H1 (cell line): ENCODE measurements at regions not wholly inside any gene's neighbourhood (a gene's known extent, or its start where the extent isn't known, plus 50 kb on each side); places are given as distances from the start of the nearest gene placed in this dataset.

Source experiments
- CTCF ChIA-PET: fragments of 300-600 bp; sonication (Branson Sonifier 250); formaldehyde crosslinking; loops from one replicate; lab custom pipeline; 2021; ENCODE audit not compliant: partially characterized antibody; lab: Charles Lee
- POLR2A ChIA-PET: fragments of 300-600 bp; sonication (Branson Sonifier 250); formaldehyde crosslinking; loops from one replicate; lab custom pipeline; 2021; ENCODE audit warnings: inconsistent platforms; ENCODE audit not compliant: partially characterized antibody; lab: Charles Lee
- DNase-seq, 2 experiments: peaks; one replicate each; pipeline versions ENCODE4 v3.0.0 to v3.0.0-alpha.2; 2010 to 2022; ENCODE audit warnings: low spot score in 2 of 2, low read depth in 1 of 2, mixed read lengths in 1 of 2
- FAIRE-seq: peaks from 2 replicates; lab custom pipeline; 2011; peaks lifted over from hg19 to GRCh38; lab: Jason Lieb, UNC
- H2AFZ ChIP-seq: 2 replicates; pipeline ENCODE4 v1.8.1; 2012; ENCODE audit warnings: low read length, inconsistent platforms
- H2AK5ac ChIP-seq: 2 replicates; pipeline ENCODE4 v1.6.1; 2013; ENCODE audit warnings: low read depth, low read length
- H2BK120ac ChIP-seq: replicated peaks from 2 replicates; pipeline ENCODE3; 2013; ENCODE audit warnings: low read depth, low read length, inconsistent platforms
- H2BK12ac ChIP-seq: 2 replicates; pipeline ENCODE4 v1.6.1; 2013; ENCODE audit warnings: low read depth, low read length
- H2BK15ac ChIP-seq: 2 replicates; pipeline ENCODE4 v1.6.1; 2013; ENCODE audit warnings: low read length
- H2BK20ac ChIP-seq: 2 replicates; pipeline ENCODE4 v1.6.1; 2013; ENCODE audit warnings: low read length
- H2BK5ac ChIP-seq: 2 replicates; pipeline ENCODE4 v1.6.1; 2013; ENCODE audit warnings: low read depth, low read length
- H3K14ac ChIP-seq: 2 replicates; pipeline ENCODE4 v1.6.1; 2013; ENCODE audit warnings: inconsistent platforms; ENCODE audit not compliant: insufficient read length
- H3K18ac ChIP-seq: 2 replicates; pipeline ENCODE4 v1.6.1; 2013; ENCODE audit warnings: low read length; ENCODE audit errors: extremely low read depth
- H3K23ac ChIP-seq: 2 replicates; pipeline ENCODE4 v1.6.1; 2013; ENCODE audit warnings: inconsistent platforms; ENCODE audit not compliant: insufficient read length
- H3K23me2 ChIP-seq: 2 replicates; pipeline ENCODE4 v1.6.1; 2013; ENCODE audit warnings: low read depth, low read length
- H3K27ac ChIP-seq: 2 replicates; pipeline ENCODE4 v1.6.1; 2011; ENCODE audit warnings: low read depth, low read length, inconsistent platforms
- H3K27me3 ChIP-seq, 4 experiments: replicated peaks in 1 of 4; 1 replicate in 1 of 4; 2 replicates in 3 of 4; pipeline versions ENCODE4 v1.6.1 to v1.8.1; 2011 to 2013; ENCODE audit warnings: low read length in 3 of 4, mild to moderate bottlenecking in 3 of 4, inconsistent platforms in 2 of 4, mixed read lengths in 2 of 4, moderate library complexity in 1 of 4; ENCODE audit not compliant: control insufficient read depth in 3 of 4, insufficient read depth in 3 of 4; ENCODE audit errors: extremely low read depth in 1 of 4
- H3K36me3 ChIP-seq, 4 experiments: 2 replicates each; pipeline versions ENCODE4 v1.6.1 to v1.8.1; 2011 to 2013; ENCODE audit warnings: mild to moderate bottlenecking in 4 of 4, low read length in 3 of 4, moderate library complexity in 2 of 4, control low read depth in 1 of 4, inconsistent platforms in 1 of 4; ENCODE audit not compliant: insufficient read depth in 4 of 4, control insufficient read depth in 2 of 4
- H3K4ac ChIP-seq: replicated peaks from 2 replicates; pipeline ENCODE3; 2013; ENCODE audit warnings: low read length, low read depth, mixed read lengths, inconsistent platforms; ENCODE audit not compliant: insufficient read length
- H3K4me1 ChIP-seq, 4 experiments: replicated peaks in 1 of 4; 1 replicate in 1 of 4; 2 replicates in 3 of 4; pipeline versions ENCODE4 v1.6.1 to v1.8.1; 2011 to 2013; ENCODE audit warnings: low read length in 3 of 4, inconsistent platforms in 2 of 4, mixed read lengths in 1 of 4; ENCODE audit not compliant: insufficient read depth in 4 of 4, control insufficient read depth in 3 of 4
- H3K4me2 ChIP-seq, 2 experiments: 2 replicates each; pipeline versions ENCODE4 v1.6.1 to v1.8.1; 2011 to 2013; ENCODE audit warnings: low read depth in 2 of 2, low read length in 2 of 2, control low read depth in 1 of 2, inconsistent platforms in 1 of 2, mild to moderate bottlenecking in 1 of 2; ENCODE audit not compliant: insufficient read depth in 1 of 2
- H3K4me3 ChIP-seq, 4 experiments: fragments of 200-600, 300-600 bp in 1 of 4; sonication (generic), shearing (Covaris generic), sonication (Bioruptor Twin) in 1 of 4; 2 replicates each; pipeline versions ENCODE4 v1.5.1 to v1.8.1; 2011 to 2016; ENCODE audit warnings: low read length in 4 of 4, low read depth in 3 of 4, control low read depth in 2 of 4, inconsistent platforms in 2 of 4, mild to moderate bottlenecking in 2 of 4, mixed read lengths in 1 of 4, moderate library complexity in 1 of 4; ENCODE audit not compliant: insufficient read depth in 2 of 4; ENCODE audit errors: extremely low read depth in 1 of 4
- H3K56ac ChIP-seq: replicated peaks from 2 replicates; pipeline ENCODE3; 2013; ENCODE audit warnings: low read depth, mild to moderate bottlenecking, mixed read lengths, low read length, inconsistent platforms; ENCODE audit not compliant: insufficient read length
- H3K79me1 ChIP-seq: 2 replicates; pipeline ENCODE4 v1.6.1; 2013; ENCODE audit warnings: low read depth, low read length, control low read depth
- H3K79me2 ChIP-seq, 2 experiments: 2 replicates each; pipeline versions ENCODE4 v1.6.1 to v1.8.1; 2012 to 2013; ENCODE audit warnings: low read length in 2 of 2, mild to moderate bottlenecking in 2 of 2, inconsistent platforms in 1 of 2; ENCODE audit not compliant: insufficient read depth in 2 of 2, control insufficient read depth in 1 of 2
- H3K9ac ChIP-seq, 4 experiments: replicated peaks in 1 of 4; 1 replicate in 1 of 4; 2 replicates in 3 of 4; pipeline versions ENCODE4 v1.6.1 to v1.8.1; 2011 to 2013; ENCODE audit warnings: low read depth in 3 of 4, low read length in 3 of 4, control low read depth in 2 of 4, mild to moderate bottlenecking in 2 of 4, moderate library complexity in 2 of 4, inconsistent platforms in 1 of 4; ENCODE audit errors: extremely low read depth in 1 of 4
- H3K9me3 ChIP-seq, 2 experiments: 2 replicates each; pipeline versions ENCODE4 v1.6.1 to v1.8.1; 2012 to 2013; ENCODE audit warnings: mild to moderate bottlenecking in 2 of 2, moderate library complexity in 2 of 2, control low read depth in 1 of 2, inconsistent platforms in 1 of 2, low read depth in 1 of 2, low read length in 1 of 2, mixed read lengths in 1 of 2; ENCODE audit not compliant: insufficient read depth in 2 of 2
- H4K20me1 ChIP-seq, 2 experiments: replicated peaks in 1 of 2; 2 replicates each; pipeline versions ENCODE3 to v1.8.1; 2011 to 2013; ENCODE audit warnings: inconsistent platforms in 2 of 2, low read length in 2 of 2, mild to moderate bottlenecking in 1 of 2; ENCODE audit not compliant: insufficient read depth in 2 of 2, control insufficient read depth in 1 of 2
- H4K5ac ChIP-seq: 2 replicates; pipeline ENCODE4 v1.6.1; 2013; ENCODE audit warnings: low read length, low read depth, mixed read lengths, inconsistent platforms; ENCODE audit not compliant: insufficient read length
- H4K8ac ChIP-seq: 2 replicates; pipeline ENCODE4 v1.8.0; 2013; ENCODE audit warnings: mild to moderate bottlenecking, moderate library complexity, low read length, inconsistent platforms; ENCODE audit not compliant: insufficient read depth; ENCODE audit errors: extremely low read depth
- H4K91ac ChIP-seq: replicated peaks from 2 replicates; pipeline ENCODE3; 2013; ENCODE audit warnings: low read length, mixed read lengths, inconsistent platforms; ENCODE audit not compliant: insufficient read length
- MAFK ChIP-seq: IDR thresholded peaks from 2 replicates; pipeline ENCODE4 v1.6.1; 2012; ENCODE audit warnings: low read depth, mild to moderate bottlenecking, improper control_type of control experiment, low read length
- POLR2AphosphoS5 ChIP-seq: IDR thresholded peaks from 2 replicates; pipeline ENCODE4 v1.6.1; 2011; ENCODE audit warnings: low read depth, low read length
- WGBS, 2 experiments: shearing (Covaris generic) in 1 of 2; methylation state at CpG; one replicate each; pipeline versions ENCODE4 v1.1.6 to v1.1.7; 2013 to 2015; ENCODE audit warnings: low lambda C conversion rate in 2 of 2, mixed read lengths in 2 of 2, inconsistent platforms in 1 of 2, low coverage in 1 of 2, missing lambda C conversion rate in 1 of 2; ENCODE audit not compliant: insufficient replicate concordance in 2 of 2, insufficient coverage in 1 of 2, insufficient read length in 1 of 2; ENCODE audit errors: extremely low coverage in 1 of 2, missing lambda C conversion rate in 1 of 2; 5-methylcytosine and 5-hydroxymethylcytosine counted together

DNA sequence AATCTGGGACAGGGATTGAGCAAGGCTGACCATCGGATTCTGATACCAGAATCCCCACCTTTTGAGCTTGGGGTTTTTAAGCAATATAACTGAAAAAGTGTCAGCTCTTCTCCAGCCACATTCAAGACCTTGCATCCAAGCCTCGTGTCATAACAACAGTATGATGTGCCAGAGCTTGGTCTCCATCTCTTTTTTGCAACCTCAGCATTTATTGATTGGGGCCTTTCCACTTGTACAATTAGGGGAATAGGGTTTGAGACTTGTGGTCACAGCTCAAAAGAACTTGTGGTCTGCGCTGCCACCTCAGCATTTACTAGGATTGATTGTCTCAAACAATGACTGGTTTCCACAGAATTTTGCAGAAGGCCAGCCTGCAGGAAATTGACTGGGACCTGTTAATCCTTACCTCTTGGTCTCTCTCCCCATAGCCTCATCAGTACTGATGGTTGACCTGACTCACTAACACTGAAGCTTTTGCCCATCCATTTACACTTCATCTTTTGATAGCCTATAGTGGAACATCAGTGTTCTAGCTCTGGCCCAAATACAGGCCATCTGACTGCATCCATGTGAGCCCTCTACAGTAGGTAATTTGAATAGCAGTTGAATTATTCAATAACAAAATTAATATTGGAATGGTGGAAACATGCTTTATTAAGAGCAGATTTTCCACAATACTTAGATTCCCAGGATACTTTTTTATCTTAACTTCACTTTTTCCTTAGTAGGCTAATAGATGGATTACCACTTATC, 381.6 kb upstream of the PRR16 start:
- TF ChIP-seq MAFK (peak; percentile 93), POLR2AphosphoS5 (no peak)
- no peak overlapping the region for H3K4me2 ChIP-seq
- H4K8ac ChIP-seq: no peak overlapping the region
- CTCF ChIA-PET: interaction anchor here (0.6 to 0.7 kb wide), 3 partner anchors 132 to 1114 kb away, joined by 3 read pairs; no protein-coding TSS in a partner anchor
- H3K27ac ChIP-seq: no peak overlapping the region
- no peaks in the 10 kb centered on the region for H3K9me3 ChIP-seq
- H2AFZ ChIP-seq: no peak overlapping the region
- H2BK20ac ChIP-seq: no peak overlapping the region
- FAIRE-seq (no peak), DNase-seq (no peak)
- no peak overlapping the region for H2BK12ac ChIP-seq
- no peak overlapping the region for H2BK5ac ChIP-seq
- H3K23me2 ChIP-seq: no peaks in the 10 kb centered on the region
- no peaks in the 10 kb centered on the region for H3K27me3 ChIP-seq
- no peak overlapping the region for H2BK15ac ChIP-seq
- no peak overlapping the region for H3K9ac ChIP-seq
- no peak overlapping the region for H3K4ac ChIP-seq
- 95% methylated on average over 3 of the region's 3 CpGs; no CpG with 5 or more reads in 1 of the 2 experiments for WGBS, 2 experiments
- H3K23ac ChIP-seq: no peak overlapping the region
- no peaks in the 10 kb centered on the region for H3K4me1 ChIP-seq
- H3K79me1 ChIP-seq: no peaks in the 10 kb centered on the region
- H3K56ac ChIP-seq: no peak overlapping the region
- H4K91ac ChIP-seq: no peak overlapping the region
- no peak overlapping the region for H2AK5ac ChIP-seq
- no peaks in the 10 kb centered on the region for H4K20me1 ChIP-seq
- H3K18ac ChIP-seq: no peak overlapping the region
- H4K5ac ChIP-seq: no peak overlapping the region
- no peaks in the 10 kb centered on the region for H3K79me2 ChIP-seq
- H3K36me3 ChIP-seq: no peaks in the 10 kb centered on the region
- no peak overlapping the region for H2BK120ac ChIP-seq
- no peak overlapping the region for H3K14ac ChIP-seq
- no peak overlapping the region for H3K4me3 ChIP-seq
- POLR2A ChIA-PET: no interaction called here
